ENCODE measurements at regions not wholly inside any gene's neighbourhood (a gene's known extent, or its start where the extent isn't known, plus 50 kb on each side); places are given as distances from the start of the nearest gene placed in this dataset.

DNA sequence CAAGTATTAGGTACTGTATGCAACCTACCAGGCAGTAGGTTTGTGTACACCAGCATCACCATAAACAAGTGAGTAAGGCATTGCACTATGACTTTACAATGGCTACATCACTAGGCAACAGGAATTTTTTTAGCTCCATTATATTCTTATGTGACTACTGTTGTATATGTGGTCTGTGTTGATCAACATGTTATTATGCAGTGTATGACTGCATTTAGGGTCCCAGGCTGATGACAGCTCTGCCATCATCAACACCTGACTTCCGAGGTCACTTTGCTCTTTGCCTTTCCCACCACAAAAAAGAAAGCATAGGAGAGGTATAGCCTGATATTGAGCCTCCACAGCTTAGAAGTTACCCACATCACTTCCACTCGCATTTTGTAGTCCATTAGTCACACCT lies 217.5 kb upstream of the PELI2 start:
- no peak overlapping the region for H3K4me3 ChIP-seq (ENCODE audit: low read depth in 1 of 5, low read length in 5 of 5)
- H3K9ac ChIP-seq (ENCODE audit: low read length in 5 of 5) = no peak overlapping the region

DNA sequence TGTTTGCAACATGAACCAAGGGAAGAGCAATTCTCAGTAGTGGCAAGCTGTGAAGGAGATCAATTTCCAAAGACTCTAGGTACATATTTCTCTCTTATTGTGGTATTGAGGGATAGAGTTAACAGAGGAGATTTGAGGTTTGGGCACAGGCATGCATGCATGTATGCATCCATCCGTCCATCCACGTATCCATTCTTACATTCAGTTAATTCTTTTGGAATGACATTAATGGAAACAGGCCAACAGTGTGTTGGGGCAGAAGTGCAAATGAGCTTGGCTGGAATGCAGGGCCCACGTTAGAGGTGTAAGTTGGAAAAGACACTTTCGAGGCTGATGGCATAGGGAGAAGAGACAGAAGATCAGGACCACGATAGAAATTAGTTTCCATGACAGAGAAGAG lies 216.9 kb upstream of the PELI2 start:
- Histone ChIP-seq H3K9me3 (ENCODE audit: control insufficient read depth in 5 of 5, low read length in 5 of 5) (no peaks in the 10 kb centered on the region), H3K36me3 (ENCODE audit: control insufficient read depth in 5 of 5, insufficient read depth in 5 of 5, low read length in 5 of 5) (no peaks in the 10 kb centered on the region), H3K4me3 (ENCODE audit: low read depth in 1 of 5, low read length in 5 of 5) (no peak overlapping the region), H3K27me3 (ENCODE audit: control insufficient read depth in 5 of 5, insufficient read depth in 4 of 5, low read length in 5 of 5) (no peaks in the 10 kb centered on the region), H3K9ac (ENCODE audit: low read length in 5 of 5) (no peak overlapping the region), H3K4me1 (ENCODE audit: control insufficient read depth in 5 of 5, insufficient read depth in 5 of 5, low read length in 5 of 5) (no peaks in the 10 kb centered on the region), H3K27ac (ENCODE audit: low read depth, low read length) (no peak overlapping the region)

More for the DNA sequence above, 217.5 kb upstream of the PELI2 start:
- H3K9me3 ChIP-seq (ENCODE audit: control insufficient read depth in 5 of 5, low read length in 5 of 5) = no peaks in the 10 kb centered on the region
- H3K27me3 ChIP-seq (ENCODE audit: control insufficient read depth in 5 of 5, insufficient read depth in 4 of 5, low read length in 5 of 5) = no peaks in the 10 kb centered on the region
- no peaks in the 10 kb centered on the region for H3K4me1 ChIP-seq (ENCODE audit: control insufficient read depth in 5 of 5, insufficient read depth in 5 of 5, low read length in 5 of 5)
- no peak overlapping the region for H3K27ac ChIP-seq (ENCODE audit: low read depth, low read length)
- H3K36me3 ChIP-seq (ENCODE audit: control insufficient read depth in 5 of 5, insufficient read depth in 5 of 5, low read length in 5 of 5) = no peaks in the 10 kb centered on the region

DNA sequence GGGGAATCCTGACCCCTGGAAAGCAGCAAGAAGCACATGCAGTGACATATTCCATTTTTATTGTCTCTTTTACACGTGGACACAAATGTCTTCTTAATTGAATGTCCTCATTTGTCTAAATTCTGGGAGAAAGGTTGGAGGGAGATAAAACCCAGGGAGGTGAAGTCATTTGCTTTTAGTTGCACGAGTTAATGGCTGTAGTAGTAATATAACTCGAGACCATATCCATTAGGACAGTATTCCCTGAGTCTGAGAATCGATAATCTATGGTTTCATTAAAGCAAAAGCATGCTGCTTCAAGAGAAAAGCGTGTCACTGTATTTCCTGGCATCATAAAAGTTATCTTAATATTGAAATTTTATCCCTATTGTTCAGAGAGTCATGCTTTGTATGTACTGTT lies 216.0 kb upstream of the PELI2 start:
- H3K36me3 ChIP-seq (ENCODE audit: control insufficient read depth in 5 of 5, insufficient read depth in 5 of 5, low read length in 5 of 5) = no peaks in the 10 kb centered on the region
- no peaks in the 10 kb centered on the region for H3K27me3 ChIP-seq (ENCODE audit: control insufficient read depth in 5 of 5, insufficient read depth in 4 of 5, low read length in 5 of 5)
- no peak overlapping the region for H3K27ac ChIP-seq (ENCODE audit: low read depth, low read length)
- H3K4me1 ChIP-seq (ENCODE audit: control insufficient read depth in 5 of 5, insufficient read depth in 5 of 5, low read length in 5 of 5) = no peaks in the 10 kb centered on the region
- no peak overlapping the region for H3K9ac ChIP-seq (ENCODE audit: low read length in 5 of 5)
- H3K9me3 ChIP-seq (ENCODE audit: control insufficient read depth in 5 of 5, low read length in 5 of 5) = no peaks in the 10 kb centered on the region
- H3K4me3 ChIP-seq (ENCODE audit: low read depth in 1 of 5, low read length in 5 of 5) = no peak overlapping the region

DNA sequence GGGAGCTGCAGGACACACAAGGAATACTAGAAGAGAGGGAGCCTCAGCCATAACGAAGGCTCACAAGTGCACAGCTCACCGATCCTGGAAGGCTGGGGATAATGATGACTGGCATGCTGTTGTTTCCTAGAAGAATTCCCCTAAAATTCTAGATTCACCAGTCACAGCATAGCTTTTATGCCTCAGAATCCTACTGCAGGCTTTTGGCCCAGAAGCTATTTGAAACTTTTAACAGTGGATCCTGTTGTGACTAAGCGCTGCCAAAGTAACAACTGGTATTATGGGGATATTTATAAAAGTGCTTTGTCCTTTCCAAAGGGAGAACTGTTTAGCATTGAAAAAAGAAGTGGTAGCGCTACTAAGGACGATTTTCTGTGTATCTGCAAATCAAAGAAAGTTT lies 214.1 kb upstream of the PELI2 start:
- Histone ChIP-seq H3K27me3 (ENCODE audit: control insufficient read depth in 5 of 5, insufficient read depth in 4 of 5, low read length in 5 of 5) (no peaks in the 10 kb centered on the region), H3K27ac (ENCODE audit: low read depth, low read length) (no peak overlapping the region), H3K4me1 (ENCODE audit: control insufficient read depth in 5 of 5, insufficient read depth in 5 of 5, low read length in 5 of 5) (no peaks in the 10 kb centered on the region), H3K9me3 (ENCODE audit: control insufficient read depth in 5 of 5, low read length in 5 of 5) (no peaks in the 10 kb centered on the region), H3K36me3 (ENCODE audit: control insufficient read depth in 5 of 5, insufficient read depth in 5 of 5, low read length in 5 of 5) (no peaks in the 10 kb centered on the region), H3K9ac (ENCODE audit: low read length in 5 of 5) (no peak overlapping the region), H3K4me3 (ENCODE audit: low read depth in 1 of 5, low read length in 5 of 5) (no peak overlapping the region)

DNA sequence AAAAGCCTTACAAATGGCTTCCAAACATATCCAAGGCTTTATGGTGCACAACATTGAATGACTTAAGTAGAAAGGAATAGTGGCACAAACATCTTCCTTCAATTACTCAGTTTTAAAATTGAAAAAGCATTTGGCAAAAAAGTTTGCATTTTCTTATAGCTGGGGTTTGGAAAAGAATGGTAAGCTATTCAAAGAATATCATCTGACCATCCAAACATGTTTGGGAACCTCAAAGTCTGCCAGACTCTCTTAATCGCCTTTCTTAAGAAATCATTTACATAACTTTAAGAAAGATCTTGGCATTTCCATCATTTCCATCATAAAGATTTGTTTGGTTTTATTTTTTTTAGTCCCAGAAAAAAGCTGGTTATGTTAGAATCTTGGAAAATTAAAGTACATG lies 210.1 kb upstream of the PELI2 start:
- no peaks in the 10 kb centered on the region for H3K4me1 ChIP-seq (ENCODE audit: control insufficient read depth in 5 of 5, insufficient read depth in 5 of 5, low read length in 5 of 5)
- no peak overlapping the region for H3K27ac ChIP-seq (ENCODE audit: low read depth, low read length)
- H3K4me3 ChIP-seq (ENCODE audit: low read depth in 1 of 5, low read length in 5 of 5) = no peak overlapping the region
- H3K9me3 ChIP-seq (ENCODE audit: control insufficient read depth in 5 of 5, low read length in 5 of 5) = no peaks in the 10 kb centered on the region
- no peaks in the 10 kb centered on the region for H3K36me3 ChIP-seq (ENCODE audit: control insufficient read depth in 5 of 5, insufficient read depth in 5 of 5, low read length in 5 of 5)
- H3K27me3 ChIP-seq (ENCODE audit: control insufficient read depth in 5 of 5, insufficient read depth in 4 of 5, low read length in 5 of 5) = no peaks in the 10 kb centered on the region
- no peak overlapping the region for H3K9ac ChIP-seq (ENCODE audit: low read length in 5 of 5)

DNA sequence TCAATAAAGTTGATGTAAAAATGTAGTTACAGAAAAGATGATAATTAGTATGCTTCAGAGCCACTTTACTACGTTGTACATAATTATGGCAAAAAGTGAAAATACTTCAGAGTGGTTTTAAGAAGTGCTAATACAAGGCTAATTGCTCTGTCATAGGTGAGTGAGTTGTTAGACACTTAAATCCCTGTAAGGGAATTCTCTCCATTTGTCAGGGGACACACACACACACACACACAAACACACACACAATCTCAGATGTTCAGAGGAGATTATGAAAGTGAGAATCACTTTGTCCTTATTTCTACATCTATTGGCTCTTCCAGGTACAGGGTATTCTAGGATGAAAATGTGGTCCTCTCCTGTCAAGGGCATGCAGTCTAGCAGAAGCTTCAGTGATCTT lies 208.3 kb upstream of the PELI2 start:
- Histone ChIP-seq H3K9ac (ENCODE audit: low read length in 5 of 5) (no peak overlapping the region), H3K36me3 (ENCODE audit: control insufficient read depth in 5 of 5, insufficient read depth in 5 of 5, low read length in 5 of 5) (no peaks in the 10 kb centered on the region), H3K27ac (ENCODE audit: low read depth, low read length) (no peak overlapping the region), H3K9me3 (ENCODE audit: control insufficient read depth in 5 of 5, low read length in 5 of 5) (no peaks in the 10 kb centered on the region), H3K27me3 (ENCODE audit: control insufficient read depth in 5 of 5, insufficient read depth in 4 of 5, low read length in 5 of 5) (no peaks in the 10 kb centered on the region), H3K4me1 (ENCODE audit: control insufficient read depth in 5 of 5, insufficient read depth in 5 of 5, low read length in 5 of 5) (peaks cover 0 to 7% (median 0%) of the 10 kb centered on the region in 5 donors), H3K4me3 (ENCODE audit: low read depth in 1 of 5, low read length in 5 of 5) (no peak overlapping the region)

DNA sequence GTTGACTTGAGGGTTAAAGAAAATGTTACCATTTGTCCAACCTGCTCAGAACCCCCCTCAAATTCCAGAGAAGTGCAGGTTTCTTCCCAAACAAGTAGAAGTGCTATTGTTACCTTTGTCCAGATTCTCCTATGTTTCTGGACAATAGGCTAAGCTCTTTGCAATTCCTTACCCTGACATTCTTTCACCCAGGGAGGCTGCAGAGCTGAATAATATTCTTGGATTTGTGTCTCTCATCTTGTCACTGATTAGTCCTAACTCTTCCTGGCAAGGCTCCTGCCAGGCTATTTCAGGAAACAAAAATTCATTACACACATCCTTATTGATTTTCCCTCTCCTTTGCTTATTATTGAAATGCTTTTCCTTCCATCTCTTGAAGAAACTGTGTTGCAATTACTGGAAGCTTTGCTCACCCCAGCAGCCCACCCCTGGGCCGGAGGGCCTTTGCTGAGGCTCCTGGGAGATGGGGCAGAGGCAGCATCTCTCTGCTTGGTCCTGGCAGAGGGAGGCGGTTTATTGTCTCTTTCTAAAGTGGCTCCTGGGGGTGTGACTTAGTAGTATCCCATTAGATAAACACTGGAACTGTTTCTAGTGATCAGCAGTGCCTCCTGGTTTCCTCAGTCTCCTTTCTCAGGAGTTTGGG lies 207.5 kb upstream of the PELI2 start:
- no peak overlapping the region for H3K9ac ChIP-seq (ENCODE audit: low read length in 5 of 5)
- no peaks in the 10 kb centered on the region for H3K9me3 ChIP-seq (ENCODE audit: control insufficient read depth in 5 of 5, low read length in 5 of 5)
- H3K4me3 ChIP-seq (ENCODE audit: low read depth in 1 of 5, low read length in 5 of 5) = no peak overlapping the region
- H3K4me1 ChIP-seq (ENCODE audit: control insufficient read depth in 5 of 5, insufficient read depth in 5 of 5, low read length in 5 of 5) = peaks cover 0 to 7% (median 0%) of the 10 kb centered on the region in 5 donors
- no peaks in the 10 kb centered on the region for H3K36me3 ChIP-seq (ENCODE audit: control insufficient read depth in 5 of 5, insufficient read depth in 5 of 5, low read length in 5 of 5)
- no peaks in the 10 kb centered on the region for H3K27me3 ChIP-seq (ENCODE audit: control insufficient read depth in 5 of 5, insufficient read depth in 4 of 5, low read length in 5 of 5)
- H3K27ac ChIP-seq (ENCODE audit: low read depth, low read length) = no peak overlapping the region

DNA sequence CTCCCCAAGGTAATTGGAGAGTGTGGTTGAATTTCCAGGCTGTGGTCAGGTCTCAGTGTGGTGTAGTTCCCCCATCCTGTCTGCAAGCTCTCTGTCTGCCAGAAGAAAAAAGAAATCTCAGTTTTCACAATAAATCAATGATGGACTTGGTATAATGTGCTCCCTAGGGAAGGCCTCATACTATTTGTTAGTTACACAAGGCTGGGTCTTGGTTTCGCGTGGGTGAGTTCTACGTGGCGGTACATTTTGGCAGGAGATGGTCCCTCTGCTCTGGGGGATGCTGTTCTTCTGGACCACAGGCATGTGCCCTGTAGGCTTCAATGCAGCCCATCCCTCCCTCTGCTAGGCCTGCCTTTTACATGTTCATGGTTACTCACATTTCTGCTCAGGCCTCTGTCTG lies 206.4 kb upstream of the PELI2 start:
- Histone ChIP-seq H3K27ac (ENCODE audit: low read depth, low read length) (no peak overlapping the region), H3K27me3 (ENCODE audit: control insufficient read depth in 5 of 5, insufficient read depth in 4 of 5, low read length in 5 of 5) (no peaks in the 10 kb centered on the region)

GRCh38 chr14:55912344-55912743 lies 205.9 kb upstream of the PELI2 start:
- no peaks in the 10 kb centered on the region for H3K27me3 ChIP-seq (ENCODE audit: control insufficient read depth in 5 of 5, insufficient read depth in 4 of 5, low read length in 5 of 5)
- no peak overlapping the region for H3K27ac ChIP-seq (ENCODE audit: low read depth, low read length)
- peaks cover 0 to 3% (median 0%) of the 10 kb centered on the region in 5 donors for H3K9me3 ChIP-seq (ENCODE audit: control insufficient read depth in 5 of 5, low read length in 5 of 5)
- H3K36me3 ChIP-seq (ENCODE audit: control insufficient read depth in 5 of 5, insufficient read depth in 5 of 5, low read length in 5 of 5) = no peaks in the 10 kb centered on the region
- peaks cover 0 to 7% (median 0%) of the 10 kb centered on the region in 5 donors for H3K4me1 ChIP-seq (ENCODE audit: control insufficient read depth in 5 of 5, insufficient read depth in 5 of 5, low read length in 5 of 5)
- H3K4me3 ChIP-seq (ENCODE audit: low read depth in 1 of 5, low read length in 5 of 5) = no peak overlapping the region
- no peak overlapping the region for H3K9ac ChIP-seq (ENCODE audit: low read length in 5 of 5)

More for the DNA sequence above, 206.4 kb upstream of the PELI2 start:
- Histone ChIP-seq H3K9me3 (ENCODE audit: control insufficient read depth in 5 of 5, low read length in 5 of 5) (peaks cover 0 to 3% (median 0%) of the 10 kb centered on the region in 5 donors), H3K4me1 (ENCODE audit: control insufficient read depth in 5 of 5, insufficient read depth in 5 of 5, low read length in 5 of 5) (peaks cover 0 to 7% (median 0%) of the 10 kb centered on the region in 5 donors), H3K4me3 (ENCODE audit: low read depth in 1 of 5, low read length in 5 of 5) (no peak overlapping the region), H3K9ac (ENCODE audit: low read length in 5 of 5) (no peak overlapping the region), H3K36me3 (ENCODE audit: control insufficient read depth in 5 of 5, insufficient read depth in 5 of 5, low read length in 5 of 5) (no peaks in the 10 kb centered on the region)

- H3K4me3 ChIP-seq (ENCODE audit: low read depth in 1 of 5, low read length in 5 of 5) = no peak overlapping the region
- H3K27ac ChIP-seq (ENCODE audit: low read depth, low read length) = no peak overlapping the region
- no peak overlapping the region for H3K9ac ChIP-seq (ENCODE audit: low read length in 5 of 5)
- H3K4me1 ChIP-seq (ENCODE audit: control insufficient read depth in 5 of 5, insufficient read depth in 5 of 5, low read length in 5 of 5) = peaks cover 0 to 7% (median 0%) of the 10 kb centered on the region in 5 donors
- no peaks in the 10 kb centered on the region for H3K36me3 ChIP-seq (ENCODE audit: control insufficient read depth in 5 of 5, insufficient read depth in 5 of 5, low read length in 5 of 5)
- H3K9me3 ChIP-seq (ENCODE audit: control insufficient read depth in 5 of 5, low read length in 5 of 5) = peaks cover 0 to 3% (median 0%) of the 10 kb centered on the region in 5 donors
- H3K27me3 ChIP-seq (ENCODE audit: control insufficient read depth in 5 of 5, insufficient read depth in 4 of 5, low read length in 5 of 5) = no peaks in the 10 kb centered on the region
Observed at GRCh38 chr14:55913324-55914025, 204.7 kb upstream of the PELI2 start.

All from subcutaneous abdominal adipose tissue (tissue), 5 donors.